Nephron progenitor cell (in vitro differentiated cells): ENCODE measurements at regions not wholly inside any gene's neighbourhood (a gene's known extent, or its start where the extent isn't known, plus 50 kb on each side); places are given as distances from the start of the nearest gene placed in this dataset.

Experiments used
- DNase-seq: peaks from one replicate; pipeline ENCODE4 v3.0.0; 2021
- H3K27ac Mint-ChIP-seq: 2 replicates; pipeline ENCODE4 v1.8.0; 2021; ENCODE audit warnings: mild to moderate bottlenecking, moderate library complexity, mixed read lengths
- H3K27me3 Mint-ChIP-seq: 2 replicates; pipeline ENCODE4 v1.8.0; 2021; ENCODE audit warnings: mild to moderate bottlenecking, low read depth, mixed read lengths; ENCODE audit not compliant: poor library complexity
- H3K36me3 Mint-ChIP-seq: 2 replicates; pipeline ENCODE4 v1.8.0; 2021; ENCODE audit warnings: low read depth, mixed read lengths
- H3K4me1 Mint-ChIP-seq: 2 replicates; pipeline ENCODE4 v1.8.0; 2021; ENCODE audit warnings: mixed read lengths
- H3K4me3 Mint-ChIP-seq: 2 replicates; pipeline ENCODE4 v1.8.0; 2021; ENCODE audit warnings: mild to moderate bottlenecking, moderate library complexity, mixed read lengths
- H3K9me3 Mint-ChIP-seq: 2 replicates; pipeline ENCODE4 v1.8.0; 2021; ENCODE audit warnings: mild to moderate bottlenecking, moderate library complexity, mixed read lengths
- CTCF ChIP-seq: fragments of 200-600 bp; sonication (generic); IDR thresholded peaks from 2 replicates; pipeline ENCODE4 v1.5.0; 2021; ENCODE audit warnings: antibody characterized with exemption

GRCh38 chr16:77571115-77571862 is 136.5 kb upstream of the ADAMTS18 start:
- TF ChIP-seq CTCF = no peak
- no peaks in the 10 kb centered on the region for H3K9me3 Mint-ChIP-seq
- no peak overlapping the region for H3K4me3 Mint-ChIP-seq
- H3K36me3 Mint-ChIP-seq = no peaks in the 10 kb centered on the region
- peaks cover 35% of the 10 kb centered on the region for H3K4me1 Mint-ChIP-seq
- peaks cover 11% of the 10 kb centered on the region for H3K27me3 Mint-ChIP-seq
- H3K27ac Mint-ChIP-seq = no peak overlapping the region
- DNase-seq = no peak

- DNase-seq = no peak
- Mint-ChIP-seq H3K36me3 (no peaks in the 10 kb centered on the region), H3K27me3 (peaks cover 8% of the 10 kb centered on the region), H3K9me3 (peaks cover 10% of the 10 kb centered on the region), H3K4me3 (no peak overlapping the region), H3K27ac (peak overlapping the region; percentile 52), H3K4me1 (peaks cover 16% of the 10 kb centered on the region)
- TF ChIP-seq CTCF = no peak
Observed at GRCh38 chr16:77574867-77575624, 140.2 kb upstream of the ADAMTS18 start.

GRCh38 chr16:77579351-77579891 is 142.9 kb upstream of the NUDT7 start:
- Mint-ChIP-seq H3K4me1 (peaks cover 42% of the 10 kb centered on the region), H3K4me3 (no peak overlapping the region), H3K9me3 (peaks cover 10% of the 10 kb centered on the region), H3K27me3 (peaks cover 6% of the 10 kb centered on the region), H3K36me3 (no peaks in the 10 kb centered on the region), H3K27ac (no peak overlapping the region)
- DNase-seq = no peak
- no peak for TF ChIP-seq CTCF

- TF ChIP-seq CTCF = no peak
- H3K4me1 Mint-ChIP-seq = peaks cover 53% of the 10 kb centered on the region
- H3K27ac Mint-ChIP-seq = no peak overlapping the region
- no peaks in the 10 kb centered on the region for H3K36me3 Mint-ChIP-seq
- DNase-seq = no peak
- peaks cover 9% of the 10 kb centered on the region for H3K9me3 Mint-ChIP-seq
- H3K27me3 Mint-ChIP-seq = peaks cover 6% of the 10 kb centered on the region
- no peak overlapping the region for H3K4me3 Mint-ChIP-seq
Observed at GRCh38 chr16:77581706-77582105, 140.6 kb upstream of the NUDT7 start.

GRCh38 chr16:77584205-77584859 is 138.0 kb upstream of the NUDT7 start:
- Mint-ChIP-seq H3K27me3 (peaks cover 6% of the 10 kb centered on the region), H3K27ac (no peak overlapping the region), H3K36me3 (no peaks in the 10 kb centered on the region), H3K4me3 (no peak overlapping the region), H3K4me1 (peaks cover 79% of the 10 kb centered on the region), H3K9me3 (no peaks in the 10 kb centered on the region)
- peak; percentile 52 for DNase-seq
- TF ChIP-seq CTCF = peak; percentile 92
